Adrenal gland (tissue), 5 donors: ENCODE measurements at regions not wholly inside any gene's neighbourhood (a gene's known extent, or its start where the extent isn't known, plus 50 kb on each side); places are given as distances from the start of the nearest gene placed in this dataset.

Experiments used
- CTCF ChIP-seq, 6 experiments: fragments of 450-650 bp in 4 of 6; fragments of 200-600 bp in 2 of 6; sonication (generic) in 1 of 6; IDR thresholded peaks; 1 replicate in 5 of 6; 2 replicates in 1 of 6; pipeline versions ENCODE4 v1.5.1 to v1.8.0; 2016 to 2021; ENCODE audit warnings: antibody characterized with exemption in 6 of 6, mild to moderate bottlenecking in 2 of 6, moderate library complexity in 1 of 6
- POLR2A ChIP-seq, 2 donors: fragments of 450-650 bp; IDR thresholded peaks; one replicate each; pipeline ENCODE4 v1.6.1; 2017; ENCODE audit warnings: antibody characterized with exemption in 2 of 2, mild to moderate bottlenecking in 2 of 2, moderate library complexity in 1 of 2
- donor health status: DM: no; HTN: no; CAD: no.

- TF ChIP-seq CTCF (IDR thresholded peaks at IDR 0.05) (no peak), POLR2A (IDR thresholded peaks at IDR 0.05) (no peak)
Measured at GRCh38 chr2:102085238-102085637, 57.3 kb upstream of the IL1R1 start.
